Sigmoid colon (tissue), 4 donors: ENCODE measurements at regions not wholly inside any gene's neighbourhood (a gene's known extent, or its start where the extent isn't known, plus 50 kb on each side); places are given as distances from the start of the nearest gene placed in this dataset.

Experiments
- CTCF ChIP-seq, 4 experiments: fragments of 450-650 bp in 3 of 4; fragments of 200-600 bp in 1 of 4; IDR thresholded peaks; one replicate each; pipeline ENCODE4 v1.5.1; 2016 to 2019; ENCODE audit warnings: antibody characterized with exemption in 4 of 4, mild to moderate bottlenecking in 3 of 4, moderate library complexity in 2 of 4
- EP300 ChIP-seq, 4 donors: sonication (generic); formaldehyde crosslinking; IDR thresholded peaks; one replicate each; pipeline ENCODE4 v1.6.1; 2017; ENCODE audit warnings: antibody characterized with exemption in 4 of 4
- POLR2A ChIP-seq, 2 donors: fragments of 450-650 bp; IDR thresholded peaks; one replicate each; pipeline ENCODE4 v1.6.1; 2016; ENCODE audit warnings: antibody characterized with exemption in 2 of 2, mild to moderate bottlenecking in 2 of 2, moderate library complexity in 2 of 2
- POLR2AphosphoS5 ChIP-seq, 4 donors: sonication (generic); formaldehyde crosslinking; IDR thresholded peaks; one replicate each; pipeline ENCODE4 v1.6.1; 2017; ENCODE audit warnings: antibody characterized with exemption in 4 of 4

DNA sequence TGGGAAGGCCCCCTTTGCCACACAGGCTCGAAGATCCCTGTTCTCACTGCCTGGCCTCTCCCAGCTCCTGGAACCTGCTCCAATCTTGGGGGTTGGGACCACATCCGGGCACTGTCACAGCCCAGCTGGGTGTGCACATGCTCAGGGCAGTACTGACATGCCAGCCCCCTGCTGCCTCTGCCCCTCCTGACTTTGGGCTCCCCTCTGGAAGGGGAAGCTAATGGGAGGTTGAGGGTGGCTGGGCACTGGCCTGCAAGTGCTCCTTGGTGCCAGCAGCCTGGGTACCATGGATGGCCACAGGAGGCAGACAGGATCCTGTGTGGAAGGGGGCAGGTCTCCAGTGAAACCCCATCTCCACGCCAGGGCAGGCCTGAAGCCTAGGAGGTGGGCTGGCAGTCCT, 126.1 kb upstream of the NOL4 start:
- TF ChIP-seq CTCF (IDR thresholded peaks at IDR 0.05) (no peak), POLR2A (IDR thresholded peaks at IDR 0.05) (no peak), EP300 (IDR thresholded peaks at IDR 0.05) (no peak), POLR2AphosphoS5 (IDR thresholded peaks at IDR 0.05) (no peak)
